Fibroblast of lung (primary cell): ENCODE measurements at regions not wholly inside any gene's neighbourhood (a gene's known extent, or its start where the extent isn't known, plus 50 kb on each side); places are given as distances from the start of the nearest gene placed in this dataset.
A peak's percentile ranks its signal among the peaks of the same experiment; 100 is the strongest.

ENCODE experiments used
- DNase-seq, 2 donors: peaks; one replicate each; pipeline versions ENCODE4 v3.0.0 to v3.0.0-alpha.2; 2010; ENCODE audit warnings: low read depth in 2 of 2
- H2AFZ ChIP-seq: 2 replicates; pipeline ENCODE4 v1.5.1; 2012; ENCODE audit warnings: low read length, control low read depth, inconsistent platforms
- H3K27ac ChIP-seq: 2 replicates; pipeline ENCODE4 v1.5.1; 2011; ENCODE audit warnings: low read length, control low read depth; ENCODE audit not compliant: insufficient read depth
- H3K27me3 ChIP-seq: 2 replicates; pipeline ENCODE4 v1.5.1; 2011; ENCODE audit warnings: mild to moderate bottlenecking, low read length; ENCODE audit not compliant: control insufficient read depth, insufficient read depth
- H3K36me3 ChIP-seq: 2 replicates; pipeline ENCODE4 v1.5.1; 2011; ENCODE audit warnings: low read length; ENCODE audit not compliant: control insufficient read depth, insufficient read depth
- H3K4me1 ChIP-seq: 2 replicates; pipeline ENCODE4 v1.5.1; 2011; ENCODE audit warnings: low read length; ENCODE audit not compliant: control insufficient read depth, insufficient read depth; ENCODE audit errors: extremely low read depth
- H3K4me2 ChIP-seq: 2 replicates; pipeline ENCODE4 v1.5.1; 2011; ENCODE audit warnings: low read length, control low read depth; ENCODE audit not compliant: insufficient read depth; ENCODE audit errors: extremely low read depth
- H3K4me3 ChIP-seq, 4 experiments: fragments of 200-600 bp in 1 of 4; sonication (generic) in 1 of 4; replicated peaks in 1 of 4; 2 replicates each; pipeline ENCODE4 v1.5.1; 2011 to 2016; ENCODE audit warnings: low read length in 4 of 4, low read depth in 3 of 4, mild to moderate bottlenecking in 3 of 4, control low read depth in 2 of 4, inconsistent platforms in 1 of 4, mixed read lengths in 1 of 4; ENCODE audit not compliant: insufficient read depth in 1 of 4; ENCODE audit errors: control extremely low read depth in 1 of 4
- H3K79me2 ChIP-seq: 2 replicates; pipeline ENCODE4 v1.5.1; 2012; ENCODE audit warnings: mild to moderate bottlenecking, low read length, inconsistent platforms; ENCODE audit not compliant: control insufficient read depth, insufficient read depth
- H3K9ac ChIP-seq: 2 replicates; pipeline ENCODE4 v1.5.1; 2011; ENCODE audit warnings: mild to moderate bottlenecking, low read length, control low read depth; ENCODE audit not compliant: insufficient read depth
- H3K9me3 ChIP-seq: 2 replicates; pipeline ENCODE4 v1.5.1; 2012; ENCODE audit warnings: low read depth, low read length; ENCODE audit not compliant: control insufficient read depth, insufficient read depth
- H4K20me1 ChIP-seq: 2 replicates; pipeline ENCODE4 v1.5.1; 2011; ENCODE audit warnings: low read length; ENCODE audit not compliant: control insufficient read depth, insufficient read depth; ENCODE audit errors: extremely low read depth
- EZH2 ChIP-seq: IDR thresholded peaks from 2 replicates; pipeline ENCODE4 v1.5.1; 2012; ENCODE audit warnings: low read length, control low read depth, mild to moderate bottlenecking; ENCODE audit errors: missing control alignments
- TF ChIP-seq, protein P1 (sequence below), 2 donors: IDR thresholded peaks in 1 of 2; conservative IDR thresholded peaks in 1 of 2; 1 replicate in 1 of 2; 2 replicates in 1 of 2; pipeline ENCODE4 v1.5.1; 2011 to 2012; ENCODE audit warnings: low read length in 2 of 2, control low read depth in 1 of 2, inconsistent platforms in 1 of 2, low read depth in 1 of 2, mild to moderate bottlenecking in 1 of 2

DNA sequence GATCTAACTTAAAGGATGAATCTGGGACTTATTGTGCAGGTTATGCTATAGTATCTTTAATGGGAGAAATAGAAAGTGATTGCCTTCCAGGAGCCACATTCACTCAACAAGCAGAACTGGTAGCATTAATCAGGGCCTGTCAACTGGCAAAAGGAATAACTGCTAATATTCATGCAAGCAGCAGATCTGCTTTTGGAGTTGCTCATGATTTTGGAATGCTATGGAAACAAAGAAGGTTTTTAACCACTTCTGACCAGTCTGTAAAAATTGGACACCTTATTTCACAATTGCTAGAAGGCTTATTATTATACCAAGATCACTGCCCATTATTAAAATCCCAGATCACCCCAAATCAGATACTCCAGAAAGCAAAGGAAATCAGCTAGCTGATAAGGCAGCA lies 200.4 kb downstream of the MREG start:
- Histone ChIP-seq H3K27ac (no peak overlapping the region), H4K20me1 (no peaks in the 10 kb centered on the region), H3K79me2 (no peaks in the 10 kb centered on the region), H3K4me3 (no peak overlapping the region), H3K9me3 (no peaks in the 10 kb centered on the region), H2AFZ (no peak overlapping the region), H3K4me1 (peaks cover 3% of the 10 kb centered on the region), H3K36me3 (no peaks in the 10 kb centered on the region), H3K4me2 (no peak overlapping the region), H3K9ac (no peak overlapping the region), H3K27me3 (no peaks in the 10 kb centered on the region)
- peak; percentile 66 to 88 for DNase-seq
- TF ChIP-seq EZH2 = no peak
- TF ChIP-seq, protein P1, sequence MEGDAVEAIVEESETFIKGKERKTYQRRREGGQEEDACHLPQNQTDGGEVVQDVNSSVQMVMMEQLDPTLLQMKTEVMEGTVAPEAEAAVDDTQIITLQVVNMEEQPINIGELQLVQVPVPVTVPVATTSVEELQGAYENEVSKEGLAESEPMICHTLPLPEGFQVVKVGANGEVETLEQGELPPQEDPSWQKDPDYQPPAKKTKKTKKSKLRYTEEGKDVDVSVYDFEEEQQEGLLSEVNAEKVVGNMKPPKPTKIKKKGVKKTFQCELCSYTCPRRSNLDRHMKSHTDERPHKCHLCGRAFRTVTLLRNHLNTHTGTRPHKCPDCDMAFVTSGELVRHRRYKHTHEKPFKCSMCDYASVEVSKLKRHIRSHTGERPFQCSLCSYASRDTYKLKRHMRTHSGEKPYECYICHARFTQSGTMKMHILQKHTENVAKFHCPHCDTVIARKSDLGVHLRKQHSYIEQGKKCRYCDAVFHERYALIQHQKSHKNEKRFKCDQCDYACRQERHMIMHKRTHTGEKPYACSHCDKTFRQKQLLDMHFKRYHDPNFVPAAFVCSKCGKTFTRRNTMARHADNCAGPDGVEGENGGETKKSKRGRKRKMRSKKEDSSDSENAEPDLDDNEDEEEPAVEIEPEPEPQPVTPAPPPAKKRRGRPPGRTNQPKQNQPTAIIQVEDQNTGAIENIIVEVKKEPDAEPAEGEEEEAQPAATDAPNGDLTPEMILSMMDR (conservative IDR thresholded peaks at IDR 0.05 in 1 of 2, IDR thresholded peaks at IDR 0.05 in 1 of 2; ENCODE audit: low read depth in 1 of 2, low read length in 2 of 2) = no peak

DNA sequence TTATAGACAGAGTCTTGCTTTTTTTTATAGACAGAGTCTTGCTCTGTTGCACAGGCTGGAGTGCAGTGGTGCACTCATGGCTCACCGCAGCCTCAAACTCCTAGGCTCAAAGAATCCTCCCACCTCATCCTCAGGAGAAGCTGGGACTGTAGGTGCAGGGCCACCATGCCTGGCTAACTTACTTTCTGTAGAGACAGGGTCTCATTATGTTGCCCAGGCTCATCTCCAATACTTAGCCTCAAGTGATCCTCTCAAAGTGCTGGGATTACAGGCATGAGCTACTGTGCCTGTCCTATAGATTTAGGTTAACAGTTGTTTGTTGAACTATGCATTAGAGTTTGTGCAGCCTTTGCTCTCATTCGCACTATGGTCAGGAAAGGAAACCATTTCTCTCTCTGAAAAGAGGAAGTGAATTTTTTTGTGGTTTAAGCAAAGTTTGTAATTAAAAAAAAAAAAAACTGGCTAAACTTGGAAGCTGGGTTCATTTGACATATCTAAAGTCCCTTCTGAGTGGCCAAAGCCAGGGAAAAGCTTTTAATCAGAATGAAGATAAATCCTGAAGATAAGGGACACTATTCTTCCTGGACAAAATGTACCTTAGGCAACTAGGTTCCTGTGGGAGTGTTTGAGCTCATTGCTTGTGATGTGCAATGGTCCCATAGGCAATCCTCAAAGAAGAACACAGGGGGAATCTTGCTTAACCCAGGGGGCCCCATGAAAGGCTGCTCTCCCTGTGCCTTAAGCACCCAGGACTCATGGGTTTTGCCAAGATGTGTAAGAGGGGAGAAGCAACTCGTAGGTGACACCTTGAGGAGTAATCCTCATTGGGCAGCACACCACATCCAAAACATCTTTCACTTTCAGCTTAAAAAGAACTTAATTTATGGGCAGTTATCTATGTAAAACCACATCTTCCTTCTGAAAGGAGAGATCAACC lies 201.7 kb downstream of the MREG start:
- no peak overlapping the region for H3K4me2 ChIP-seq
- no peak overlapping the region for H3K9ac ChIP-seq
- H3K27ac ChIP-seq = no peak overlapping the region
- no peak overlapping the region for H2AFZ ChIP-seq
- no peaks in the 10 kb centered on the region for H3K9me3 ChIP-seq
- H3K4me3 ChIP-seq = no peak overlapping the region
- H3K4me1 ChIP-seq = peaks cover 3% of the 10 kb centered on the region
- H3K27me3 ChIP-seq = no peaks in the 10 kb centered on the region
- TF ChIP-seq EZH2 = no peak
- TF ChIP-seq, protein P1 (conservative IDR thresholded peaks at IDR 0.05 in 1 of 2, IDR thresholded peaks at IDR 0.05 in 1 of 2; ENCODE audit: low read depth in 1 of 2, low read length in 2 of 2) = no peak
- H3K36me3 ChIP-seq = no peaks in the 10 kb centered on the region
- H4K20me1 ChIP-seq = no peaks in the 10 kb centered on the region
- no peak for DNase-seq
- no peaks in the 10 kb centered on the region for H3K79me2 ChIP-seq

DNA sequence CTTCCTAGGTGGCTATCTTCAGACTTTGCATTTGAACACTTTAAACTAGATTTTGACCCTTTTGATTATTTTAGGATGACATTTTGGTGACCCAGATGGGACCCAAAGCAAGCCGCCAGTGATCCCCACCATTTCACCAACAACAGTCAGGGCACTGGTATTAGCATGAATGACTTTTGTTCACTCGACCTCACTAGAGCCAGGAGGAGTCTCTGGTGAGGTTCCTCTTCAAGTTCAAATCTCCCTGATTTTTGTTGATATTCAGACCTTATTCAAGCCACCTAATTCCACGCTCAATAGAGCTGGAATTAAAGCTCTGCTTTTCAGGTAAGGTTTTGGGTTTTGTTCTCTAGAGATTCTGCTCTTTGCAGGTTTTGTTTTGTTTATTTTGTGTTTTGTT lies 202.3 kb downstream of the MREG start:
- H2AFZ ChIP-seq = no peak overlapping the region
- no peak overlapping the region for H3K4me3 ChIP-seq
- DNase-seq = no peak
- no peak overlapping the region for H3K4me2 ChIP-seq
- no peaks in the 10 kb centered on the region for H3K9me3 ChIP-seq
- H3K27ac ChIP-seq = no peak overlapping the region
- H3K4me1 ChIP-seq = peaks cover 3% of the 10 kb centered on the region
- H3K36me3 ChIP-seq = no peaks in the 10 kb centered on the region
- TF ChIP-seq EZH2 = no peak
- TF ChIP-seq, protein P1 (conservative IDR thresholded peaks at IDR 0.05 in 1 of 2, IDR thresholded peaks at IDR 0.05 in 1 of 2; ENCODE audit: low read depth in 1 of 2, low read length in 2 of 2) = no peak
- no peaks in the 10 kb centered on the region for H3K27me3 ChIP-seq
- no peaks in the 10 kb centered on the region for H3K79me2 ChIP-seq
- H3K9ac ChIP-seq = no peak overlapping the region
- H4K20me1 ChIP-seq = no peaks in the 10 kb centered on the region
